OCI-LY1 (cell line): ENCODE measurements at regions not wholly inside any gene's neighbourhood (a gene's known extent, or its start where the extent isn't known, plus 50 kb on each side); places are given as distances from the start of the nearest gene placed in this dataset.
"Not testable (repeated sequence)": the region's sequence is repeated elsewhere in the genome, so short reads cannot be mapped to it uniquely, and the experiment has no call there.

Experiments used
- CTCF ChIP-seq: fragments of 200-600 bp; sonication (generic), shearing (Covaris generic); IDR thresholded peaks from 2 replicates; pipeline ENCODE4 v1.5.1; 2017; ENCODE audit warnings: mild to moderate bottlenecking, antibody characterized with exemption, low read length, moderate library complexity, mixed read lengths
- EZH2 ChIP-seq: fragments of 200-600 bp; sonication (generic), shearing (Covaris generic); IDR thresholded peaks from 2 replicates; pipeline ENCODE4 v1.8.0; 2017; ENCODE audit warnings: borderline replicate concordance, mixed run types, mild to moderate bottlenecking, antibody characterized with exemption, low read length, moderate library complexity, mixed read lengths

- TF ChIP-seq CTCF, EZH2: not testable (repeated sequence)
Observed at GRCh38 chr21:27542126-27542525, 575.2 kb upstream of the ADAMTS5 start.
